H1 (cell line): ENCODE measurements at regions not wholly inside any gene's neighbourhood (a gene's known extent, or its start where the extent isn't known, plus 50 kb on each side); places are given as distances from the start of the nearest gene placed in this dataset.

Experiments
- CTCF ChIA-PET: fragments of 300-600 bp; sonication (Branson Sonifier 250); formaldehyde crosslinking; loops from one replicate; lab custom pipeline; 2021; ENCODE audit not compliant: partially characterized antibody; lab: Charles Lee
- POLR2A ChIA-PET: fragments of 300-600 bp; sonication (Branson Sonifier 250); formaldehyde crosslinking; loops from one replicate; lab custom pipeline; 2021; ENCODE audit warnings: inconsistent platforms; ENCODE audit not compliant: partially characterized antibody; lab: Charles Lee
- DNase-seq, 2 experiments: peaks; one replicate each; pipeline versions ENCODE4 v3.0.0 to v3.0.0-alpha.2; 2010 to 2022; ENCODE audit warnings: low spot score in 2 of 2, low read depth in 1 of 2, mixed read lengths in 1 of 2
- FAIRE-seq: peaks from 2 replicates; lab custom pipeline; 2011; peaks lifted over from hg19 to GRCh38; lab: Jason Lieb, UNC
- H2AFZ ChIP-seq: 2 replicates; pipeline ENCODE4 v1.8.1; 2012; ENCODE audit warnings: low read length, inconsistent platforms
- H2AK5ac ChIP-seq: 2 replicates; pipeline ENCODE4 v1.6.1; 2013; ENCODE audit warnings: low read depth, low read length
- H2BK120ac ChIP-seq: replicated peaks from 2 replicates; pipeline ENCODE3; 2013; ENCODE audit warnings: low read depth, low read length, inconsistent platforms
- H2BK12ac ChIP-seq: 2 replicates; pipeline ENCODE4 v1.6.1; 2013; ENCODE audit warnings: low read depth, low read length
- H2BK15ac ChIP-seq: 2 replicates; pipeline ENCODE4 v1.6.1; 2013; ENCODE audit warnings: low read length
- H2BK20ac ChIP-seq: 2 replicates; pipeline ENCODE4 v1.6.1; 2013; ENCODE audit warnings: low read length
- H2BK5ac ChIP-seq: 2 replicates; pipeline ENCODE4 v1.6.1; 2013; ENCODE audit warnings: low read depth, low read length
- H3K14ac ChIP-seq: 2 replicates; pipeline ENCODE4 v1.6.1; 2013; ENCODE audit warnings: inconsistent platforms; ENCODE audit not compliant: insufficient read length
- H3K18ac ChIP-seq: 2 replicates; pipeline ENCODE4 v1.6.1; 2013; ENCODE audit warnings: low read length; ENCODE audit errors: extremely low read depth
- H3K23ac ChIP-seq: 2 replicates; pipeline ENCODE4 v1.6.1; 2013; ENCODE audit warnings: inconsistent platforms; ENCODE audit not compliant: insufficient read length
- H3K23me2 ChIP-seq: 2 replicates; pipeline ENCODE4 v1.6.1; 2013; ENCODE audit warnings: low read depth, low read length
- H3K27ac ChIP-seq: 2 replicates; pipeline ENCODE4 v1.6.1; 2011; ENCODE audit warnings: low read depth, low read length, inconsistent platforms
- H3K27me3 ChIP-seq, 4 experiments: replicated peaks in 1 of 4; 1 replicate in 1 of 4; 2 replicates in 3 of 4; pipeline versions ENCODE4 v1.6.1 to v1.8.1; 2011 to 2013; ENCODE audit warnings: low read length in 3 of 4, mild to moderate bottlenecking in 3 of 4, inconsistent platforms in 2 of 4, mixed read lengths in 2 of 4, moderate library complexity in 1 of 4; ENCODE audit not compliant: control insufficient read depth in 3 of 4, insufficient read depth in 3 of 4; ENCODE audit errors: extremely low read depth in 1 of 4
- H3K36me3 ChIP-seq, 4 experiments: 2 replicates each; pipeline versions ENCODE4 v1.6.1 to v1.8.1; 2011 to 2013; ENCODE audit warnings: mild to moderate bottlenecking in 4 of 4, low read length in 3 of 4, moderate library complexity in 2 of 4, control low read depth in 1 of 4, inconsistent platforms in 1 of 4; ENCODE audit not compliant: insufficient read depth in 4 of 4, control insufficient read depth in 2 of 4
- H3K4ac ChIP-seq: replicated peaks from 2 replicates; pipeline ENCODE3; 2013; ENCODE audit warnings: low read length, low read depth, mixed read lengths, inconsistent platforms; ENCODE audit not compliant: insufficient read length
- H3K4me1 ChIP-seq, 4 experiments: replicated peaks in 1 of 4; 1 replicate in 1 of 4; 2 replicates in 3 of 4; pipeline versions ENCODE4 v1.6.1 to v1.8.1; 2011 to 2013; ENCODE audit warnings: low read length in 3 of 4, inconsistent platforms in 2 of 4, mixed read lengths in 1 of 4; ENCODE audit not compliant: insufficient read depth in 4 of 4, control insufficient read depth in 3 of 4
- H3K4me2 ChIP-seq, 2 experiments: 2 replicates each; pipeline versions ENCODE4 v1.6.1 to v1.8.1; 2011 to 2013; ENCODE audit warnings: low read depth in 2 of 2, low read length in 2 of 2, control low read depth in 1 of 2, inconsistent platforms in 1 of 2, mild to moderate bottlenecking in 1 of 2; ENCODE audit not compliant: insufficient read depth in 1 of 2
- H3K4me3 ChIP-seq, 4 experiments: fragments of 200-600, 300-600 bp in 1 of 4; sonication (generic), shearing (Covaris generic), sonication (Bioruptor Twin) in 1 of 4; 2 replicates each; pipeline versions ENCODE4 v1.5.1 to v1.8.1; 2011 to 2016; ENCODE audit warnings: low read length in 4 of 4, low read depth in 3 of 4, control low read depth in 2 of 4, inconsistent platforms in 2 of 4, mild to moderate bottlenecking in 2 of 4, mixed read lengths in 1 of 4, moderate library complexity in 1 of 4; ENCODE audit not compliant: insufficient read depth in 2 of 4; ENCODE audit errors: extremely low read depth in 1 of 4
- H3K56ac ChIP-seq: replicated peaks from 2 replicates; pipeline ENCODE3; 2013; ENCODE audit warnings: low read depth, mild to moderate bottlenecking, mixed read lengths, low read length, inconsistent platforms; ENCODE audit not compliant: insufficient read length
- H3K79me1 ChIP-seq: 2 replicates; pipeline ENCODE4 v1.6.1; 2013; ENCODE audit warnings: low read depth, low read length, control low read depth
- H3K79me2 ChIP-seq, 2 experiments: 2 replicates each; pipeline versions ENCODE4 v1.6.1 to v1.8.1; 2012 to 2013; ENCODE audit warnings: low read length in 2 of 2, mild to moderate bottlenecking in 2 of 2, inconsistent platforms in 1 of 2; ENCODE audit not compliant: insufficient read depth in 2 of 2, control insufficient read depth in 1 of 2
- H3K9ac ChIP-seq, 4 experiments: replicated peaks in 1 of 4; 1 replicate in 1 of 4; 2 replicates in 3 of 4; pipeline versions ENCODE4 v1.6.1 to v1.8.1; 2011 to 2013; ENCODE audit warnings: low read depth in 3 of 4, low read length in 3 of 4, control low read depth in 2 of 4, mild to moderate bottlenecking in 2 of 4, moderate library complexity in 2 of 4, inconsistent platforms in 1 of 4; ENCODE audit errors: extremely low read depth in 1 of 4
- H3K9me3 ChIP-seq, 2 experiments: 2 replicates each; pipeline versions ENCODE4 v1.6.1 to v1.8.1; 2012 to 2013; ENCODE audit warnings: mild to moderate bottlenecking in 2 of 2, moderate library complexity in 2 of 2, control low read depth in 1 of 2, inconsistent platforms in 1 of 2, low read depth in 1 of 2, low read length in 1 of 2, mixed read lengths in 1 of 2; ENCODE audit not compliant: insufficient read depth in 2 of 2
- H4K20me1 ChIP-seq, 2 experiments: replicated peaks in 1 of 2; 2 replicates each; pipeline versions ENCODE3 to v1.8.1; 2011 to 2013; ENCODE audit warnings: inconsistent platforms in 2 of 2, low read length in 2 of 2, mild to moderate bottlenecking in 1 of 2; ENCODE audit not compliant: insufficient read depth in 2 of 2, control insufficient read depth in 1 of 2
- H4K5ac ChIP-seq: 2 replicates; pipeline ENCODE4 v1.6.1; 2013; ENCODE audit warnings: low read length, low read depth, mixed read lengths, inconsistent platforms; ENCODE audit not compliant: insufficient read length
- H4K8ac ChIP-seq: 2 replicates; pipeline ENCODE4 v1.8.0; 2013; ENCODE audit warnings: mild to moderate bottlenecking, moderate library complexity, low read length, inconsistent platforms; ENCODE audit not compliant: insufficient read depth; ENCODE audit errors: extremely low read depth
- H4K91ac ChIP-seq: replicated peaks from 2 replicates; pipeline ENCODE3; 2013; ENCODE audit warnings: low read length, mixed read lengths, inconsistent platforms; ENCODE audit not compliant: insufficient read length
- CHD7 ChIP-seq: fragments of 300-600 bp; sonication (generic); IDR thresholded peaks from 2 replicates; pipeline ENCODE4 v1.7.1; 2012; ENCODE audit warnings: low read length, moderate library complexity, mild to moderate bottlenecking, inconsistent platforms; ENCODE audit not compliant: insufficient replicate concordance
- WGBS, 2 experiments: shearing (Covaris generic) in 1 of 2; methylation state at CpG; one replicate each; pipeline versions ENCODE4 v1.1.6 to v1.1.7; 2013 to 2015; ENCODE audit warnings: low lambda C conversion rate in 2 of 2, mixed read lengths in 2 of 2, inconsistent platforms in 1 of 2, low coverage in 1 of 2, missing lambda C conversion rate in 1 of 2; ENCODE audit not compliant: insufficient replicate concordance in 2 of 2, insufficient coverage in 1 of 2, insufficient read length in 1 of 2; ENCODE audit errors: extremely low coverage in 1 of 2, missing lambda C conversion rate in 1 of 2; 5-methylcytosine and 5-hydroxymethylcytosine counted together

- Histone ChIP-seq H4K91ac (no peak overlapping the region), H4K8ac (no peak overlapping the region), H3K4ac (no peak overlapping the region), H3K27me3 (no peaks in the 10 kb centered on the region), H2BK12ac (no peak overlapping the region), H3K79me1 (no peaks in the 10 kb centered on the region), H2AFZ (no peak overlapping the region), H3K18ac (no peak overlapping the region), H3K23ac (no peak overlapping the region), H3K4me2 (no peak overlapping the region), H3K14ac (no peak overlapping the region), H3K27ac (no peak overlapping the region), H3K36me3 (no peaks in the 10 kb centered on the region), H4K5ac (no peak overlapping the region), H4K20me1 (no peaks in the 10 kb centered on the region), H3K4me3 (no peak overlapping the region), H2BK20ac (no peak overlapping the region), H3K23me2 (no peaks in the 10 kb centered on the region), H3K56ac (no peak overlapping the region), H3K4me1 (no peaks in the 10 kb centered on the region), H3K9ac (no peak overlapping the region), H2BK120ac (no peak overlapping the region), H2BK5ac (no peak overlapping the region), H3K79me2 (no peaks in the 10 kb centered on the region), H2AK5ac (no peak overlapping the region), H2BK15ac (no peak overlapping the region), H3K9me3 (no peaks in the 10 kb centered on the region)
- DNase-seq (no peak), FAIRE-seq (no peak)
- POLR2A ChIA-PET: no interaction called here
- CTCF ChIA-PET: no interaction called here
- WGBS, 2 experiments: 94% methylated on average over 4 of the region's 4 CpGs; no CpG with 5 or more reads in 1 of the 2 experiments
- no peak for TF ChIP-seq CHD7
Measured at GRCh38 chr4:100041646-100042045, 91.6 kb upstream of the H2AZ1 start.
